Heart left ventricle (tissue), 13 donors: ENCODE measurements at regions not wholly inside any gene's neighbourhood (a gene's known extent, or its start where the extent isn't known, plus 50 kb on each side); places are given as distances from the start of the nearest gene placed in this dataset.

Experiments
- CTCF ChIP-seq, 12 donors: fragments of 200-600 bp; sonication (generic) in 4 of 12; IDR thresholded peaks; one replicate each; pipeline versions ENCODE4 v1.5.0 to v1.8.0; 2018 to 2022; ENCODE audit warnings: antibody characterized with exemption in 12 of 12, mild to moderate bottlenecking in 5 of 12
- POLR2A ChIP-seq, 2 donors: fragments of 450-650 bp; IDR thresholded peaks; one replicate each; pipeline ENCODE4 v1.6.1; 2017; ENCODE audit warnings: antibody characterized with exemption in 2 of 2, mild to moderate bottlenecking in 2 of 2, moderate library complexity in 2 of 2
- donor health status: ischemic (EF 13 %, LVEDD 7.1; RV severe dilation, severe dysfunction).
- donor health status: DM: no; HTN: yes; CAD: no.
- donor health status: DM: no; HTN: no; CAD: no.
- donor health status: ischemic (EF 25% LVEDD 6.9; RV normal size, moderate dysfunction).
- donor health status: ischemic (EF 25% LVEDD 5.7; RV mildly dilated, moderate dysfunction).
- donor health status: ischemic (EF 35%, LVEDD 5.7; RV mildly dilated, moderate dysfunction).
- donor health status: nonischemic (EF 11% LVEDD 7.7; RV severe dilation, severe dysfunction).
- donor health status: DM: yes; HTN: yes; CAD: no.
- donor health status: PGD.
- donor health status: ischemic (EF 29% LVEDD 5.4; RV normal size, mild dysfunction).
- donor health status: nonischemic (EF 23%, LVEDD 6.1; RV moderate dilation, normal function).

- no peak for TF ChIP-seq CTCF (IDR thresholded peaks at IDR 0.05)
- no peak for TF ChIP-seq POLR2A (IDR thresholded peaks at IDR 0.05)
These were observed 108.8 kb upstream of the NALF2 start for GRCh38 chrX:69395306-69395705.
